HUDEP-2 (cell line): ENCODE measurements at regions not wholly inside any gene's neighbourhood (a gene's known extent, or its start where the extent isn't known, plus 50 kb on each side); places are given as distances from the start of the nearest gene placed in this dataset.

Experiments used
- DNase-seq, 76 experiments: peaks; one replicate each; lab custom pipeline; 2025; ENCODE audit not compliant: unreplicated experiment in 76 of 76; lab: John Stamatoyannopoulos, UW

DNA sequence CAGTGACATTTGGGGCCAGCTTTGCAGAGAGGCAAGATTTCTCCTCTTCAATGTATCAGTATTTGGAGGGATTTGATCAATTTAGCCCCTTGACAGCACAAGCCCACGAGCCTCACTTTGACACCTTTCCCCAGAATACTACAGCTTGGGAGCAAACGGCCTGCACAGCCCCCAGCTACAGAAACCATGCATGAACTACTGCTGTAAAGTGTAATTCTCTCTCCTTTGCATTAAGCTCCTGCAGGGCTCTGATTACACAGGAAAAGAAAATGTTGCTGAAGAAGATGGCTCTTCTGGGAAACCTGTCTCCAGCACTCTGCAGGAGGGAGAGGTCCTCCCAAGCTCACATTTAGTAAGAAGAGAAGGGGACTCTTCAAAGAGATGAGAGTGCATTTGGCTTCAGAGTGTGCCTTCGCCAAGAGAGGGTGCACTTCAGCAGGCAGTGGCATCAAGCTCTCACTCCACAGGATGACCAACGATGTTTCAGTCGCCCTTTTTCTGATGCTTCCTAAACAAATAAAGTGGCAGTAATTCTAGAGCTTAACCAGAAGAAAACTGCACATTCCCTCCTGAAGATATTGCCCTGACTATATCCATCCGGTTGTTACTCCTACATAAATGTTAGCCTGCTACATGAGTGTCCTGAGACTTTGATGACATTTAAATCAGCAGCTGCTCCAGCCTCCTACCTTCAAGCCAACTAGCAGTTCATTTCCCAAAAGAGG lies 272.2 kb downstream of the AUH start:
- no peak for DNase-seq

DNA sequence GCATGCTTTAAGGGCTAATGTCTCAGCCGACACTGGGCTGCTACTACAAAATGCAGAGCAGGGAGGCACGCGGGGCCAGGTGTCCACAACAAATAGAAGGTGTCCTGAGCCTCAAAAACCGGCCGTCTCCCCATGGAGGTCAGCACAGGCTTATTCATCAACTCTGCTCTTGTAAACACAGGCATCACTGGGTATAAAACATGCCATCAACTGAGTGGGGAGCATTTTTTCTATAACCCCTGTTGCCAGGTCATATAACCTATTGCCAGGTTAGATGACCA lies 271.6 kb downstream of the AUH start:
- DNase-seq, result no peak

DNA sequence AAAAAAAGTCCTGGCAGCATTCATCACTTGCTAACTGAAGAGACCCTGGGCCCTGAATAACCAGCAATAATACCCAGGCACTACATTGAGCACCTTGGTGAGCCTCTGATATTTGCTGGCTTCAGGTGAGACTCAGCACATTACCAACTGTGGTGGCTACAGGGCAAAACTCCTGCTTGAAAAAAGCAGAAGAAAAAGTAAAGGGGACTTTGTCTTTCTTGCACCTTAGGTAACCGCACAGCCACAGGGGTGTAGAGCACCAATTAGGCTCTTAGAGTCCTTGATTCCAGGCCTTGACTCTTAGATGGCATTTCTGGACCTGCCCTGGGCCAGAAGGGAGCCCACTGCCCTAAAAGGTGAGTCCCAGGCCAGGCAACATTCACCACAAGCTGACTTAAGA lies 269.5 kb downstream of the AUH start:
- no peak for DNase-seq

DNA sequence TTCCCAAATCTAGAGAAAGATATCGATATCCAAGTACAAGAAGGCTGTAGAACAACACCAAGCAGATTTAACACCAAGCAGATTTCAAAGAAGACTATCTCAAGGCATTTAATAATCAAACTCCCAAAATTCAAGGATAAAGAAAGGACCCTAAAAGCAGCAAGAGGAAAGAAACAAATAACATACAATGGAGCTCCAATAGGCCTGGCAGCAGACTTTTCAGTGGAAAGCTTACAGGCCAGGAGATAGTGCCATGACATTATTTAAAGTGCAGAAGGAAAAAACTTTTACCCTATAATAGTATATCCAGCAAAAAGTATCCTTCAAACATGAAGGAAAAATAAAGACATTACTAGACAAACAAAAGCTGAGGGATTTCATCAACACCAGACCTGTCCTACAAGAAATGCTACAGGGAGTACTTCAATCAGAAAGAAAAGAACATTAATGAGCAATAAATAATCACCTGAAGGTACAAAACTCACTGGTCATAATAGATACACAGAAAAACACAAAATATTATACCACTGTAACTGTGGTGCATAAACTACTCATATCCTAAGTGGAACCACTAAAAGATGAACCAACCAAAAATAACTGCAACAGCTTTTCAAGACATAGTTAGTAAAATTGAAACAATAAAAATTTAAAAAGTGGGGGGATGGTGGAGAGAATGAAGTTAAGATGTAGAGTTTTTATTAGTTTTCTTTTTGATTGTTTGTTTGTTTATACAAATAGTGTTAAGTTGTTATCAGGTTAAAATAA lies 267.2 kb downstream of the AUH start:
- no peak for DNase-seq

DNA sequence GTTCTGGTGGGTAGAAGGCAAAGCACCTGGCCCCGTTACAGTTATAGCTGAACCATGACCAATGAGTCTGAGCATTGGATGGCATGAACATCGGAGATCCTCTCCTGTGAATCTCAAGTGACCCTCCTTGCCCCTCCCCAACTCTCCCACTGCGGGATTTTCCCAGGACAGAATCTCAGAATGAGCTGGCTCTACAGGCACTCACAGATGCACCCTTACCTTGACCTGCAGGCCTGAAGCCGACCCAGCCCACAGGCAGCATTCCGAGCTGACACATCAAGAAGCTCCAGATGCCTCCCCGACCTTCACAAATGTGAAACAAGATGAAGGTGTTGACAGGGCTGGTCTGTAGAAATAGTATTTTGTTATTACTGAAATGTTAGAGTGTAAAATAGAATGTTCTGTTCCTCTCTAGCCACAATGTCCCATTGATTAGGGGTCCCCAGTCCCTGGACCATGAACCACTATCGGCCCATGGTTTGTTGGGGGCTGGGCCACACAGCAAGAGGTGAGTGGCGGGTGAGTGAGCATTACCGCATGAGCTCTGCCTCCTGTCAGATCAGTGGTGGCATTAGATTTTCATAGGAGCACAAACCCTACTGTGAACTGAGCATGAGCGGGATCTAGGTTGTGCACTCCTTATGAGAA lies 263.4 kb downstream of the AUH start:
- no peak for DNase-seq

DNA sequence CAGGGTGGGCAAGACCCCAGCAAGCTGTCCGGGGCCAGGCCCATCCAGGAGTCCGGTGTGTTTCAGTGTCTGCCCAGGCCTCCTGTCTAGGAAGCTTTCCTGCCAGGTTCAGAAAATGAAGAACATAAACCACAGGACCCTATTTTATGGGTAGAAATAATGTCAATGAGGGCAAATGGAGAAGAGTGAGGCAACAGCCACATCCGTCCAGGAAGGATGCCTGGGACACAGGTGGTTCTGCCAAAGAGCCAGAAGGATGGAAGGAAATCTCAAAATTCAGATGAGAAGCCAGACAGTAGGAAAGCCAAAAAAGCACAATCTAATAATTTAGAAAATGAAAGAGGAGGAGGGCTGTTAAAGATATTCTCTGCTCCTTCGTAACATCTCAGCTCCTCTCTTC lies 262.3 kb downstream of the AUH start:
- DNase-seq, result no peak

DNA sequence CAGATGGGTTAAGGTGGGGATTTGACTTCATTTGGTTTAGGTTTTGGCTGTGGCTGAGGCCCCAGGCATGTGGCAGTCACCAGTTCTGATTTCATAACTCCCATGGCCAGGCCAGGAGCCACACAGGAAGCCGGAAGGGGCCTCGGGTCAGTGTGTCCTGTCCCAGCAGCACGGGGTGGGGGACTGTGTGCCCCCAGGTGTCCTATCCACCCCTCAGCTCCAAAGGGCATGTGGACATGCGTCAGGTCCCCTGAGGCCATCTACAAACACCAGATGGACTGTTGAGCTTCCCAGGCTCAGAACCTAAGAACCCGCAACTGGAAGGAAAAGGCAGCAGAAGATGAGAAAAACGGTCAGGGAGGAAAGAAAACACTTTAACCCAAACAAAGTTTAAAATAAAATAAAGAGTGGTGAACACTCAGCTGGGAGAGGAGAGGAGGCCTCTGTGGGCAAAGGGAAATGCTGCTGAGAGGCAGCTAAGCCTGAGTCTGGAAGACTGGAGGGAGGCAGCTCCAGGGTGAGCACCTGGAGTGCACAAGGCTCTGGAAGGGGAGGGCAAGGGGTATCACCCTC lies 260.8 kb downstream of the AUH start:
- no peak for DNase-seq

DNA sequence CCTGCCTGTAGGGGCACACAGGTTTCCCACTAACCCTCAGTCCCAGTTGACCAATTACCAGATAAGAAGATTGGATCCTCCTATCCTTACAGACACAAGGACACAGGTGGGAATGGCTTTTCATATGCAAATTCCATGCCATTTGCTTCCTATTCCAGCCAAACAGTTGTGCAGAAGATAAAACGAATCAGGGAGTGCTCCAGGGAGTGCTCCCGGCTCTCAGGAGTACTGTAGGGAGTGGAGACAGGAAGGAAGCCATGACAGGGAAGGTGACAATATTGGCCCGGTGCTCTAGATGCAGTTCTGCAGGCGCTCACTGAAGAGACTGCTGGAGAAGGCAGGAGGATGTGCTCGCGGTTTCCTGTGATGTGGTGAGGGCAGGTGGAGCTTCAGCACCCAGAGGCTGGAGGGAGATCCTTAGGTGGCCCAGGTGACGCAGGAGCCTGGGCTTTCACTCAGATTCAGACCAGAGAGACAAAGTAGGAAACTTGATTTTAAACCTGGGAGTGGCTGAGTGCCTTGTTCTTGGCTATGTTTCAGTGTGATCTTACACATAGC lies 260.0 kb downstream of the AUH start:
- no peak for DNase-seq

DNA sequence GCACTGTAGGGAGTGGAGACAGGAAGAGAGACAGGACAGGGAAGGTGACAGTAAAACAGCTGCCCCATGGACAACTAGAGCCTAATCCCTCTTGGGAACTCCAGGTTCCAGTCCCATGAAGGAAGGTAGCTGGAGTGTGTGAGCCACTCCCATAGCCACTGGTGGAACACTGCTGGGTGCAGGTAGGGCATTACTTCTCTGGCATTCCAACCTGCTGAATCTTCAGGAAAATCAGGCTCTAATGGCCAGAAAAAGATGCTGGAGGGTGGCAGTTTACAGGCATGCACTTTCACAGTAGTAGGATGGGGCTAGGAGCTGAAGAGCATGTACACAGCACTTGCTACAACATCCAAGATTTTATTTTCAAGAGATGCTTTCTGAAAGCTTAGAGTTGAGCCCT lies 259.4 kb downstream of the AUH start:
- no peak for DNase-seq

DNA sequence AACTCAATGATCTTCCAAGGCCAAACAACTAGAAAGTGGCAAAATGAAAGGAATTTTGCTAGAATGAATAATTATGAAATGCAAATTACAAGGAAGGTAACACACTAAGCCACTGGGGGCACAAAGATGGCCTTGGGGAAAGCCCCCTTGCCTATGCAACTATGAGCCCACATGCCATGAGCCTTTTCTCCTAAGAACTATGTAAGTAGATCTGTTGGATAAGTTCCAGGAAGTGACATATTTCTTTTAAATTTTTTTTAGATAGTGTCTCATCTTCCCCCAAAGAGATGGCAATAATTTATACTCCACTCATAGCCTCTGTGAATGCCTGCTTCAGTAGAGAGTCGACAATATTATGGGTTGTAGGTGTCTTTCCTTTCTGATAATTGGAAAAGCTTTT lies 257.8 kb downstream of the AUH start:
- no peak for DNase-seq

DNA sequence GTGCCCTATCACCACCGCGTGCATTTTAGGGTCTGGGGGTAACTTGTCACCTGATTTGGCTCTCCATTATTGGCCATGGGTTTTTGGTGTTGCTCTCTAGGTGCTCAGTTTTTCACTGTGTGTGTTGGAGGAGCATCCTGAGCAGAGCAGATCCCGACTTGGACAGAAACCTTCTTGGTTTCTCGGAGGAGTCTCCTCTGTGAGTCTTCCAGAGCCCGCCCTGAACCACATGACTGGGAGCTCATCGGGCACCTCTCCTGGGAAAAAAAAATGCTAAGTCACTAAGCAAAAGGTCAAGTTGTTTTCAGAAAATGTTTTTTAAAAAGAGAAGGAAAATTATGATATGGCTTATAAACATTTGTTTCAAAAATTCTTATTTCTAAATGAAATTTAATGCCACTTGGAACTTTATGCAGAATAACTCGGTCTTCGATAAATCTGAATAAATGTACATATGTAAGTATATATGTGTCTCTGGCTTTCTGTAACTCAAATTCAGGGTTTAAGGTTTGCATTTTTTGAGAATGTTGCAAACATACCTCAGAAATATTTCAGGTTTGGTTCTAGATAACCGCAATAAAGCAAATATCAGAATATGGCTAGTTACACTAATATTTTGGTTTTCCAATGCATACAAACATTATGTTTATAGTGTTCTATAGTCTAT lies 255.2 kb downstream of the AUH start:
- DNase-seq, result no peak

DNA sequence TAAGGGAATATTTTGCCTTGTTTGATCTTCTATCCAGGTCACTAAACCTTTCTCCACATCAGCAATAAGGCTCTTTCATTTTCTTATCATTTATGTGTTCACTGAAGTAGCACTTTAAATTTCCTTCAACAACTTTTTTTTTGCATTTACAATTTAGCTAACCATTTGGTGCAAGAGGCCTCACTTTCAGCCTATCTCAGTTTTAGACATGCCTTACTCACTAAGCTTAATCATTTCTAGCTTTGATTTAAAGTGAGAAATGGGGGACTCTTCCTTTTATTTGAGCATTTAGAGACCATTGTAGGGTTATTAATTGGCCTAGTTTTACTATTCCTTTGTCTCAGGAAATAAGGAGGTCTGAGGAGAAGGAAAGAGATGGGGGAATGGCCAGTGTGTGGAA lies 250.5 kb downstream of the AUH start:
- DNase-seq, result no peak

DNA sequence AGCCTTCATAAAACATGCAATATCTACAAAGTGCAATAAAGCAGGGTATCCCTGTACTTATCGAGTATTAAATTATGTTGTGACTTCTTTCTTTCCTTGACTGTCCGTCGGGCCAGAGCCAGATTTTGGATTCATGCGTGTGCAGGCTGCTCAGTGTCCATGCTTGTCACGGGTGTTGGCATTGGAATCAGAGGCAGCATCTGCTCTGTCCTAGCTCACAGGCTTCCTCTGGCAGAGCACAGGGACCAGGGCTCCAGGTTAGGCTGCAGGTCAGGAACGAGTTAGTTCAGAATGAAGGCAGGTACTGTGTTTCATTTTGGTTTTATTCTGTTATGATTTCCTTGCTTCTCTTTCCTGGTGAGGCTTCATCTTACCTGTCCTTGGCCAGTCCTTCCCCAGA lies 249.8 kb downstream of the AUH start:
- DNase-seq, result no peak

DNA sequence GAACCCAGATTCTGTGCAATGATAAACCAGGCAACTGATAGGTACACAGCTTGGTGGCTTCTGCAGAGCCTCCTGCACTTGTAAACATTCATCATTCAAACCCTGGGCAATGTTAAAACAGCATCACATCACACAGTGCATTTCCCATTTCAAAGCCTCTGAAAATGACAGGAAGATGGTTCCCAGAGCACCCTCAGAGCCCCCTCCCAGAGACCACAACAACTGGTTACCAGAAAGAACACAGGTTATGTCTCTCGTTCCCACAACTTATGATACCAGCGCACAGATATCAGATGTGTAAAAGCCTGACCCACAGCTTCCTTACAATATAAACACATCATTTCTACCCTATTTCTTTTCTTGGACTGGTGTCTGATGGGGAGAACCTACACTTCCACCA lies 248.7 kb downstream of the AUH start:
- no peak for DNase-seq

DNA sequence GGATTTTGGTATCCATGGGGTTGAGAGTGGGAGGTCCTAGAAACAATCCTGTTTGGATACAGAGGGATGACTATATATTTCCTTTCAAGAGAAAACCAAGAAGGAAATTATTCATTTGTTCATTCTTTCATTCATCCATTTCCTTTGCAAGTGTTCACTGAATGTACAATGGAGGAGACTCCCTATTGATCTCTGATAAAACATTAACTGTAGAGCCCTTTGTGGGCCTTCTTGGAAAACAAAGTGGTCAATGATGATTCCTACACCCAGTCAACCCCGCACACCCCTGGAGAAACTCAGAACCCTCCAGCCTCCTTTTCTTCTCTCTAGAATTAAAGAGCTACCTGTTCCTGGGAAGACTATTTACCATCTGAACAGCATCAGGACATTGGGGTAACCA lies 247.3 kb downstream of the AUH start:
- no peak for DNase-seq

DNA sequence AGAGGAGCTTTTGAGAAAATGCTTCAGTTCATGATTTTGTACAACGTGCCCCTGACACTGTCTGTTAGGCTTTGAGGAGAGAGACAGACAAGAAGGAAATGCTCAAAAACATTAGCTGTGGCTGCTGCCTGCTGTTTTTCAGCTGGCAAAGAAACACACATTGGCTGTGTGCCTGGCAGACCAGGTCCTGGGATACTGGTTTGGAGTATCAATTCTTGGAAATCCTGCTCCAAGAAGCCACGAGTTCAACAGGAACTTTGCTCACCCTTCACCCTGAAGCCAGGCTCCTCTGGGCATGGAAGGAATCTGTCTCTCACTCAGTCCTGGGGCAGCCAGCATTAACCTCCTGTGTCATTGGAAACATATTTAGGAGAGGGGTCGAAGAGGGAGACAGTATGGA lies 245.5 kb downstream of the AUH start:
- DNase-seq, result no peak

DNA sequence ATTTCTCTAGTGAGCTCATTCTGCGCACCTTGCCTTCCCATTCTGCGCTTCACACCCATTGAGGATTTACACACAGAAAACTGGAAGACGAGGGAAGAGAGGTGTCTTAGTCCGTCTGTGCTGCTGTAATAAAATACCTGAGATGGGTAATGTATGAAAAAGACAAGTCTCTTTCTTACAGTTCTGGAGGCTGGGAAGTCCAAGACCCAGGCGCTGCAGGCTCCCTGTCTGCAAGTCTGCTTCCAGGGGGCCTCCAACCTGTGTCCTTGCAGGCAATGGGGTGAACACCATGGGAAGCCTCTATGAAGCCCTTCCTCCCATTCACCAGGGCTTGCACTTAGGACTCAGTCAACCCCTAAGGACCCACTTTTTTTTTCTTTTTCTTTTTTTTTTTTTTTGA lies 245.0 kb downstream of the AUH start:
- DNase-seq, result no peak

DNA sequence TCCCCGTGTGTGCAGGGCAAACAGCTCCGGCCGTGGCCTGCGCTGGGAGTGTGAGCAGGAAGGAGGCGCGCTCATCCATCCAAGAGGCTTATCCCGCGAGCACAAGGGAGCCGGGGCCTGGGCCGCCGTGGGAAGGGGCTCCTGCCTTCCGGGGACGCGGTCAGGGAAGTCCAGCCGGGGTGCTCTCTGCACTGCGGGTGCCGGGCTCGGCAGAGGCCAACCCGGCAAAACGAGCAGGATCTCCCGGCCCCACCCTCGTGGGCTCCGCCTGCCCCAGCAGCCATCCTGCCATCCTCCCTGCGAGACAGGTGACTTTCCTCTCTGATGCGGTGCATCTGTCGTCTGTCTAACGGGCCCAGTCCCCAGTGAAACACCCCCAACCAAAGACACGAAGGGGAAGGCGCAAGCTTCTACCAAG lies 244.2 kb downstream of the AUH start:
- no peak for DNase-seq

DNA sequence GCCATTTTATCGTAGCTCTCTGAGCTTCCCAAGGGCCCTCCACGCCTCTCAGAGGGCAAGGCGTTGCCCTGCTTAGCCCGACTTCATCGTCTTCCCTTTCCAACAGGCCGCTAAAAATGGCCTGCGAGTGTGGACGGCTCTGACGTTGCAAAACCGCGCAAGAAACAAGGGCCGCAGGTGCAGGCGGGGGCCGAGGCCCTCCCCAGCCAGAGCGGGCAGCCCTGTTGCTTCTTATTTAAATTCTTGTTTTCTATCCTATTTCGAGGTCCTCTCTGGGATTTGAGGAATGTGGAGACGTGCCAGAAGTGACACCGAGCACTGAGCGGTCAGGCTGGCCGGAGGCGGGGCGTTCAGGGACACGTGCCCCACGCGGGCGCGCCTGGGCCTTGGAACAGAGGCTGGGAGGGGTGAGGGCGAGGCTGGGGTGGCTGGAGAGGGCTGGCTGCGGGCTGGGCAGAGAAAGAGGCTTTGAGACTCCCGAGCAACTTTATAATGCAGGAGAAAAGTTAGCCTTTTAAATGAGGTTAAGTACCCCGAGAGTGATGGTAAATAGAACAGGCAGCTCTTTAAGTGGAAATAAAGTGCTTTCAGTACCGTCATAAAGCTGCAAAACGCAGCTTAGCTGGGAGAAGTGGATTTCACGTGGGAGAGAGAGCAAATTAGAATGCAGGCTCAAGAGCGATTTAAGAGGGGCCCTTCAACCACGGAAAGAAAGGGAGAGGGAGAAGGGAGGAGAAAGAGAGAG lies 243.6 kb downstream of the AUH start:
- peak in 21 of 76 experiments; percentile 0 to 34 (median 8) for DNase-seq

DNA sequence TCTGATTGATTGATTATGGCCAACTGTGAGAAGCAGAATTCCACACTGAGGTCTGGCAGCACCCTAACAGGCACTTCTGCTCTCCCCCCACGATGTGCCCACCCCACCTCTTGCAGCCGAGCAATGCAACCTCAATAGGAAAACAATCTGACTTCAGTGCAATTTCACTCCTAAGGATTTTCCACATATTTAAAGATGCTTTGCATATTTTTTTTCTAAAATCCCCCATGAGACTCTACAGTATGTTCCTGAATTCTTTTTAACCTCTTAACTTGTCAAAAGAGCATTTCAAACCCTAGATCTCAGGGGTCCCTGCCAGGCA lies 243.1 kb downstream of the AUH start:
- no peak for DNase-seq
